SJCRH30 (cell line): ENCODE measurements at regions not wholly inside any gene's neighbourhood (a gene's known extent, or its start where the extent isn't known, plus 50 kb on each side); places are given as distances from the start of the nearest gene placed in this dataset.
"Not testable (repeated sequence)": the region's sequence is repeated elsewhere in the genome, so short reads cannot be mapped to it uniquely, and the experiment has no call there.

Experiments
- DNase-seq, 2 experiments: peaks; one replicate each; pipeline ENCODE4 v3.0.0-alpha.2; 2015 to 2020
- H3K27ac ChIP-seq: fragments of 250-450 bp; sonication (Bioruptor Pico); 2 replicates; pipeline ENCODE4 v1.5.1; 2020; ENCODE audit warnings: mild to moderate bottlenecking, moderate library complexity
- H3K27me3 ChIP-seq: fragments of 250-450 bp; sonication (Bioruptor Pico); 2 replicates; pipeline ENCODE4 v1.5.1; 2020; ENCODE audit warnings: mild to moderate bottlenecking, moderate library complexity
- H3K36me3 ChIP-seq: fragments of 250-450 bp; sonication (Bioruptor Pico); 2 replicates; pipeline ENCODE4 v1.5.1; 2020; ENCODE audit warnings: mild to moderate bottlenecking, moderate library complexity
- H3K4me1 ChIP-seq: fragments of 250-450 bp; sonication (Bioruptor Pico); 2 replicates; pipeline ENCODE4 v1.5.1; 2020; ENCODE audit warnings: mild to moderate bottlenecking, moderate library complexity
- H3K4me3 ChIP-seq: fragments of 250-450 bp; sonication (Bioruptor Pico); 2 replicates; pipeline ENCODE4 v1.5.1; 2020; ENCODE audit warnings: mild to moderate bottlenecking, moderate library complexity
- H3K9me3 ChIP-seq: fragments of 250-450 bp; sonication (Bioruptor Pico); replicated peaks from 2 replicates; pipeline ENCODE4 v1.5.1; 2020; ENCODE audit warnings: mild to moderate bottlenecking, moderate library complexity

DNA sequence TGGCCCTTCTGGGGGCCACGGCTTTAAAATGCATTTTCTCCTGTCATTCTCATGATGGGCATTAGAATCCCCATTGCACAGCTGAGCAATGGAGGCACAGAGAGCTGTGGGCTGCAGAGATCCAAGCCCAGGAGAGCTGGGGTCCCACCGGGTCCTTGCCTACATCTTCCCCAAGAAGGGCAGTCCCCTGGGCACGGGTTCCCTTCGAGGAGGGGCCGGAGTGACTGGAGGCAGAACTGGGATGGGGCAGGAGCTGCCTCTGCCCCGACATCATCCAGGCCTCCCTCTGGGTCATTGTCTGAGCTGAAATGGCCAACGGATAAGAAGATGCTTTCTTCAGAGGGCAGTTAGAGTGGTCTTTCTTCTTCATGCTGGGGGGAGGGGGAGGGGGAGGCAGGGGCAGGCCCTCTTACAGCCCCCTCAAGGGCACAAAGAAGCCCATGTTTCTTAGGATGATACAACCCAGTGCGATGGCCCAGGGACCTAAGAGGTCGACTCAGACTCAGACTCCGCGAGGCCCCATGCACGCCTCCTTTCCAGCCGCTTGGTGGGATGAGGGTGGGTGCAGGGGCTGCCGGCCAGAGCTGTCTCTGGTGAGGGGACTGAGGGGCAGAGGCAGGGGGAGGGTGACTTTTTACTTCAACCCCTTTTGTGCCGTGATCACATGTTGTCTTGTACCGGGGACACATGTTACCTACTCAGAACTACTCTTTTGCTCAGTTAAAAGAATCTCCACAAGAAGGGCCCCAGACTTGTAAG is 112.4 kb upstream of the IRX2 start:
- no peaks in the 10 kb centered on the region for H3K9me3 ChIP-seq
- H3K4me3 ChIP-seq, result no peak overlapping the region
- H3K27me3 ChIP-seq, result no peaks in the 10 kb centered on the region
- DNase-seq, result no peak
- no peak overlapping the region for H3K27ac ChIP-seq
- no peaks in the 10 kb centered on the region for H3K4me1 ChIP-seq
- H3K36me3 ChIP-seq, result no peaks in the 10 kb centered on the region

DNA sequence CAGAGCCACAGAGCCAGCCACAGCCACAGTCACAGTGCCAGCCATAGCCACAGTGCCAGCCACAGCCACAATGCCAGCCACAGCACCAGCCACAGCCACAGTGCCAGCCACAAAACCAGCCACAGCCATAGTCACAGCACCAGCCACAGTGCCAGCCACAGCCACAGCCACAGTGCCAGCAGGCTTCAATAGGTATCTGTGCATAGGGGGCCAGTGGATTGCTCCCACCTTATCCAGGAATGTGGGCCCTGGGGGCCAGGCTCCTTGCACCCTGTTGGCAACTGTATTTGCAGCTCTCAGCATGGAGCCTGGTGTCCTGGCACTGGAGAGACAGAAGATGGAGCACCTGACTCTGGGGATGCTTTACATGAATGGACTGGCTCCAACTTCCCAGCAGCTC is 111.7 kb upstream of the IRX2 start:
- DNase-seq, result no peak
- no peaks in the 10 kb centered on the region for H3K4me1 ChIP-seq
- no peaks in the 10 kb centered on the region for H3K9me3 ChIP-seq

GRCh38 chr5:2862176-2862575 is 110.7 kb upstream of the IRX2 start:
- not testable (repeated sequence) for DNase-seq, H3K27ac ChIP-seq, H3K9me3 ChIP-seq, H3K4me3 ChIP-seq, H3K27me3 ChIP-seq, H3K4me1 ChIP-seq, H3K36me3 ChIP-seq

More for the DNA sequence above, 111.7 kb upstream of the IRX2 start:
- H3K4me3 ChIP-seq, result no peak overlapping the region
- H3K27me3 ChIP-seq, result no peaks in the 10 kb centered on the region
- H3K36me3 ChIP-seq, result no peaks in the 10 kb centered on the region
- no peak overlapping the region for H3K27ac ChIP-seq

DNA sequence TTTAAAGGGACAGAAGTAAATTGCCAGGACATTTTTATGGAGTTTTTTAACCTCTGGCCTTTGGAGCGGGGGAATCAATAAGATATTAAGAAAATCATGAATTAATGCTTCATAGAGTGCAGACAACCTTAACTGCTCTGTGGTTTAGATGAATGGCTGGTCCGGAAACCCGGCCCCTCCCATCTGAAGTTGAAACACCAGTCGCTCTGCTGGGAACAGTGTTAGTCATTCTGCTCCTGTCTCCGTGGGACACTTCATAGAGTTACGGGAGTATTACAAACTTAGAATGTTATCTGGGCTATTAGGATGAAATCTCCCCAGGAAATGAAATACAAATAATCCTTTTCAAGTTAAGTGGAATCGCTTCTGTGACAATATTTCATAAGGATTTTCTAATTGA is 110.1 kb upstream of the IRX2 start:
- no peak for DNase-seq
- Histone ChIP-seq H3K27me3 (no peaks in the 10 kb centered on the region), H3K4me1 (no peaks in the 10 kb centered on the region), H3K27ac (no peak overlapping the region), H3K4me3 (no peak overlapping the region), H3K9me3 (no peaks in the 10 kb centered on the region), H3K36me3 (no peaks in the 10 kb centered on the region)

DNA sequence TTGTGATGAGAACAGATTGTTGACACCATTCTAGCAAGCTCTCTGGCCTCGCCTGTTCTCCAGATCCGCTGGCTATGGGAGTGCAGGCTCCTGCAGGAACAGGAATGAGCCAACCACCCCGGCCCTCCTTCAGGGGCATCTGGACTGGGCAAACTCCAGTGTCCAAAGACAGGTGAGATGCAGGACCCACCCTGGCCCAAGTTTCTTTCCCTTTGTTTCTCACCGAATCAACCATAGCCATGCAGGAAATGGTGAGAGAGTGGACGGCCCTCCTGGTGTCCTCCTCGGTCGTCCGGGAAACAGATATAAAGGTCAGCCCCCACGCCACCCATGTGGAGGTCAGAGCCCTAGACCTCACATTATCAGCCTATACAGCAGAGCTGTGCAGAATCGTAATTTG is 108.6 kb upstream of the IRX2 start:
- DNase-seq, result no peak
- no peaks in the 10 kb centered on the region for H3K9me3 ChIP-seq
- no peaks in the 10 kb centered on the region for H3K36me3 ChIP-seq
- no peak overlapping the region for H3K4me3 ChIP-seq
- H3K27ac ChIP-seq, result no peak overlapping the region
- H3K27me3 ChIP-seq, result no peaks in the 10 kb centered on the region
- H3K4me1 ChIP-seq, result no peaks in the 10 kb centered on the region

GRCh38 chr5:2857837-2858236 is 106.4 kb upstream of the IRX2 start:
- no peaks in the 10 kb centered on the region for H3K9me3 ChIP-seq
- no peak overlapping the region for H3K4me3 ChIP-seq
- no peaks in the 10 kb centered on the region for H3K36me3 ChIP-seq
- H3K4me1 ChIP-seq, result no peaks in the 10 kb centered on the region
- H3K27me3 ChIP-seq, result no peaks in the 10 kb centered on the region
- no peak overlapping the region for H3K27ac ChIP-seq
- no peak for DNase-seq

DNA sequence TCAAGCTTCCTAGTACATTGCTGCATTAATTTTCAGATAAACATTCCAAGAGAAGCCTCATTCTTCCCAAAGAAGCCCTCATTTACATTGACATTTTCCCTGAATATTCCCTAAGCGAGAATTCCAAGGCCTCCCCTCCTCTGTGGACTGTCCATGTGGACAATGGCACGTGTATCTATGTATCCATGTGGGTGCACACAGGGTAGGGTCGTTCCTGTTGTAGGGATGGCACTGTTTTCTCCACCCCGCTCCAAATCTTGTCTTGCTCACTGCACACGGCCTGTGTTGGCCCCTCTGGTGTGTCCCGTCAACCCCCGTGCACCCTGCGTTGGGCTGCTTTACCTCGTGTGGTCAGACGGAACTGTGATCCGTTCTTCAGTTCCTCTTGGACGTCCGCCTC is 104.7 kb upstream of the IRX2 start:
- Histone ChIP-seq H3K9me3 (no peaks in the 10 kb centered on the region), H3K27me3 (no peaks in the 10 kb centered on the region), H3K36me3 (no peaks in the 10 kb centered on the region), H3K4me1 (no peaks in the 10 kb centered on the region), H3K27ac (no peak overlapping the region), H3K4me3 (no peak overlapping the region)
- DNase-seq, result no peak

GRCh38 chr5:2852446-2852845 is 101.0 kb upstream of the IRX2 start:
- no peak for DNase-seq
- no peaks in the 10 kb centered on the region for H3K36me3 ChIP-seq
- H3K27me3 ChIP-seq, result no peaks in the 10 kb centered on the region
- H3K27ac ChIP-seq, result no peak overlapping the region
- H3K4me3 ChIP-seq, result no peak overlapping the region
- no peaks in the 10 kb centered on the region for H3K4me1 ChIP-seq
- no peaks in the 10 kb centered on the region for H3K9me3 ChIP-seq

DNA sequence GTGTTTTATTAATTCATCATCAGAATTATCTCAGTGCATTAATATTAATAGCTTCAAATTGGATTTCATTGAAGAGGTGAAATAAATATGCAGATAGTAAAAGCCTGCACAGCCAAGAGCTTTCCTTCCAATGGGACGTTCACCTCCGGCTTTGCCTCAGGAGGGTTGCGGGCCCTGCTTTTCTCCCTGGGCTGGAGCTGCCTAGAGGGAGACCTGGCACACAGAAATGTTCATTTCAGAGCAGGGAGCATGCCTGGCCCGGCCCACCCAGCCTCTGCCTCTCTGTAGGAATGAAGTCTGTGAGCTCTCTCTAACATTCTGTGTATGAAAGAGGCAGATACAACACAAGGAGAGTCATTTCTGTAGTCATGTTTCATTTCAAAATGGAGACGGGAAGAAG is 100.4 kb upstream of the IRX2 start:
- H3K9me3 ChIP-seq, result no peaks in the 10 kb centered on the region
- no peak overlapping the region for H3K4me3 ChIP-seq
- no peaks in the 10 kb centered on the region for H3K36me3 ChIP-seq
- no peak overlapping the region for H3K27ac ChIP-seq
- no peak for DNase-seq
- no peaks in the 10 kb centered on the region for H3K4me1 ChIP-seq
- H3K27me3 ChIP-seq, result no peaks in the 10 kb centered on the region

GRCh38 chr5:2849429-2849828 is 98.0 kb upstream of the IRX2 start:
- no peak for DNase-seq
- Histone ChIP-seq H3K9me3 (no peaks in the 10 kb centered on the region), H3K27me3 (no peaks in the 10 kb centered on the region)

DNA sequence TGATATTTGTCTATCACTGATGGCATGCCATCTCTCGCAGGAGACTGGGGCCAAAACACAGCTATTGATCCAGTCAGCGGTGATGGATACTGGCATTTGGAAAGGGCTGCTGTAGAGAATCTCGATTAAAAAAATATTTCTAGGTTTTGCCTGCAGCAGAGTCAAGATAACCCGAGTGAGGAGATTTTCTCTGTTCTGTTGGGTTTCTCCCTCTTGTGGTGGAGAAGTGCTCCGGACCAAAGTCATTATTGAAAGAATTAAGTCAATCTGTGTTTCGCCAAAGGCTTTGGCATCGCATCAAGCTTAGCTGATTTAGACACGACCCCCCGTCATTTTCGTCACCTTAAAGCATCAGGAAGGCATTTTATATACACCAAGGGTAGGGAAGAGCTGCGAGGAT is 97.1 kb upstream of the IRX2 start:
- Histone ChIP-seq H3K4me1 (no peaks in the 10 kb centered on the region), H3K27ac (no peak overlapping the region), H3K27me3 (no peaks in the 10 kb centered on the region), H3K36me3 (no peaks in the 10 kb centered on the region), H3K4me3 (no peak overlapping the region), H3K9me3 (no peaks in the 10 kb centered on the region)
- DNase-seq, result no peak

More at GRCh38 chr5:2849429-2849828, 98.0 kb upstream of the IRX2 start:
- Histone ChIP-seq H3K27ac (no peak overlapping the region), H3K4me3 (no peak overlapping the region), H3K36me3 (no peaks in the 10 kb centered on the region), H3K4me1 (no peaks in the 10 kb centered on the region)

DNA sequence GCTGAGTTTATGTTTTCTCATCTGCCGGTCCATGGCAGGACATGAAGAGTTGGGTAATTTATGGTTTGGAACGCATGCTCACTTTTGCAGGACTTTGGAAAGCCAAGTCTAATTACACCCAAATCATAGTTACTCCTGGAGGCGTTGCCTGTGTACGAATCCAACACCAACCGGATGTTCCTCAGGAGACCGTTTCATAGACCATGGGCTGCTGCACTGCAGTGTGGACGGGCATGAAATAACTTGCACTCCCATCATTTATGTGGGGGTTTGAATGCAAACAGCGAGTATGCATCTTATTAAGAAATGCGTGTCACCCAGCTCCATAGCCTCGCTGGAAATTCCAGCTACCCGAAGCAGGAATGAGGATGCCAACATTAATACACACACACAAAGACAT is 96.1 kb upstream of the IRX2 start:
- H3K27me3 ChIP-seq, result no peaks in the 10 kb centered on the region
- no peak overlapping the region for H3K27ac ChIP-seq
- DNase-seq, result no peak
- H3K9me3 ChIP-seq, result no peaks in the 10 kb centered on the region
- H3K36me3 ChIP-seq, result no peaks in the 10 kb centered on the region
- H3K4me1 ChIP-seq, result no peaks in the 10 kb centered on the region
- H3K4me3 ChIP-seq, result no peak overlapping the region

DNA sequence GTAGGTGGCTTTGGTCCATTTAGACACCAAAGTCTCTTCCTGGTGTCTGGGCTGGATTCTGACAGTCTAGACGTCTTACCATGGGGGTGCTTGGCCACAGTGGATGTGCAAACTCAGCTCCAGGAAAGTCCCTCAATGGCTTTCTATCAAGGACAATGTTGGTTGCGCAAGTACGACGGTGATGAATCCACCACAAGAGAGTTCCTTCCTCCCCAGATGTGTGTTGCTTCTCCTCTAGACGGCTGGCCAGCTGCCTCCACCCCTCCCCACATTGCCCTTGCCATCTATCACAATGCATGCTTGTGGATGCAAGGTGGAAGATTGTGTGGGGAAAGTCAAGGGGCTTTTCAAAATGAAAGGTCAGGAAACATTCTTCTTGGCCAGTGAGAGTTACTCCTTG is 89.7 kb upstream of the IRX2 start:
- Histone ChIP-seq H3K27ac (no peak overlapping the region), H3K36me3 (no peaks in the 10 kb centered on the region), H3K9me3 (no peaks in the 10 kb centered on the region), H3K27me3 (no peaks in the 10 kb centered on the region), H3K4me1 (no peaks in the 10 kb centered on the region), H3K4me3 (no peak overlapping the region)
- DNase-seq, result no peak

GRCh38 chr5:2840372-2840915 is 89.0 kb upstream of the IRX2 start:
- H3K9me3 ChIP-seq, result no peaks in the 10 kb centered on the region
- H3K27ac ChIP-seq, result no peak overlapping the region
- H3K27me3 ChIP-seq, result no peaks in the 10 kb centered on the region
- no peaks in the 10 kb centered on the region for H3K4me1 ChIP-seq
- H3K36me3 ChIP-seq, result no peaks in the 10 kb centered on the region
- H3K4me3 ChIP-seq, result no peak overlapping the region
- DNase-seq, result no peak

DNA sequence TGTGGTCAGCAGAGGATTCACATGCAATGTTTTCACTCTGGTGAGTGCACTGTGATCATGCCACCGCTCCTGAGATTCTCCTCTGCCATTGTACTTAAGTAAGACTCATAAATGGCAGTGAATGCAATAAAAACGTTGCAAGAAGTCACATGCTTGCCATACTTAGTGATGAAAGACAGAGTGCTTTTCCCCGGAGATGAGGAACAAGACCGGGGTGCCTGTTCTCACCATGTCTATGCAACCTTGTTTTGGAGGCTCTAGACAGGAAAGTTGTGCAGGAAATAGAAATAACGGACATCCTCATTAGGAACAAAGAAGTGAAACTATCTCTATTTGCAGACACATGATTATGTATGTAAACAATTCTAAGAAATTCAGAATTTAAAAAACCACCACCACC is 84.7 kb upstream of the IRX2 start:
- no peaks in the 10 kb centered on the region for H3K9me3 ChIP-seq
- no peak for DNase-seq
- no peaks in the 10 kb centered on the region for H3K4me1 ChIP-seq
- H3K36me3 ChIP-seq, result no peaks in the 10 kb centered on the region
- no peaks in the 10 kb centered on the region for H3K27me3 ChIP-seq
- H3K27ac ChIP-seq, result no peak overlapping the region
- H3K4me3 ChIP-seq, result no peak overlapping the region

GRCh38 chr5:2833556-2833955 is 82.1 kb upstream of the IRX2 start:
- Histone ChIP-seq H3K27ac (no peak overlapping the region), H3K27me3 (no peaks in the 10 kb centered on the region), H3K4me3 (no peak overlapping the region), H3K4me1 (no peaks in the 10 kb centered on the region), H3K36me3 (no peaks in the 10 kb centered on the region), H3K9me3 (no peaks in the 10 kb centered on the region)
- no peak for DNase-seq
